Esophagus mucosa (tissue), 1 donor: ENCODE measurements at regions not wholly inside any gene's neighbourhood (a gene's known extent, or its start where the extent isn't known, plus 50 kb on each side); places are given as distances from the start of the nearest gene placed in this dataset.

Experiments
- ATAC-seq: fragments of 200-7000 bp; cut with Tn5 transposase; one replicate; pipeline ENCODE4 v1.9.1; 2020
- donor health status: DM: yes; HTN: yes; CAD: no.

DNA sequence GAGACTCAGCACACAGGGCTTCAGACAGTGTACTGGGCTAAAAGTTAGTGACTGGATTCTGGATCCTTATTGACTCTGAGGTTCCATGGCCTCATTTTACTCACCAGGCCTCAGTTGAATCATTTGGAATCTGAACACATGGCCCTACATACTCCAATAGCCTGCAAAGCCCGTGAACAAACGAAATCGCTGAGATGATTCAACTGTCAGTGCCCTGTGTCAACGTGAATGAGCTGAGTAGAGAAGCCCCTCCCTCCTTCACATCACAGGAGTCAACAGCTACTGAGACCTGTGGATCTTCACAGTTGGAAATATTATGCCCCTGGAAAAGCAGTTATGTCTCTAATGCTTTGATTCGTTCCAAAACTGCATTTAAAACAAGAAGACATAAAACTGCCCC, 429.3 kb downstream of the GADD45G start:
- ATAC-seq, result no peak

DNA sequence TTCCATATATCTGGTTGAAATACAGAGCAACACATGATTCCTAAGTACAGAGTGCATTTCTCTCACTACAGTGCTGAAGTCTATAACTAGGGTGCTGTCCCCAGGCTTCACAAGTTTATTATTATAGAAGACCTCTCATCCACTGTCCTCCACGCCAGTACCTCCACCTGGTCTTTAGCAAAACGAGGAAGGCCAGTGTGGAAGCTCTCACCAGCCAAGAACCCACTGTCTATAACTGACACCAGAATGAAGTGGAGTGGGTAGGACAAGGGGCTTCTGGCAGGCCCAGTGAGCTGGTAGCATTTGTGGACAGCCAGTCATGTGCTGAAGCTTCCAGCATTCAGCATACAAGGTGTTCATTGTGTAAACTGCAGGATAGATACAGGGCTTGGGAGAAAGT, 430.7 kb downstream of the GADD45G start:
- ATAC-seq, result no peak

DNA sequence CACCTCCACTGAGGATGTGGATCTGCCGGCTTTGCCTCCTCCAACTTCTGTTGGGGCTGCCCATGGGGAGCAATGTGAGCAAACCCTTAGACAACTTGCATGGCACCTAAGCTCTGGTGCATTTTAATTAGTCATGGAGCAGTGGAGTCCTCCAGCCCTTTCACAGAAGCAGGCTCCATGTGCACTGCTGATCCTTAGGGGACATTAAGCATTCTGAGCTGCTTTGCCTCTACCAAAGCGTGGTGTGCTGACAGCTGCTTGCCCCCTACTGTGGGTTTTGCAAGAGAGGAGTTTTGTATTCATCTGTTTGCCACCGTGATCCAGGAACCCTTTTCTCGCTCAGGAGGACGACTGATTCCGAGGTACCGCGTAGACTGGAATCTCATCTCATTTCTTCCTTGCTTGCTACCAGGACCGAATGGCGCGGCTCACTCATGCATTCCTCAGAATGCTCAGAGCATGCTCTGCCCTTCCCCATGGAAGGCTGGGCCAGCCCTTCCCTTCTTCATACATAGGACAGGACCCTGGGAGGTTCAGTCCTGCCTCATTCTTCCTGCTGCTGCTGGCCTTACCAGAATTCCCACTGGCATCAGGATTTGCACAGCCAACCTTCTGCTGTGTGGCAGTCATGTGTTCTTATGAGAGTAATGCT, 432.5 kb downstream of the GADD45G start:
- no peak for ATAC-seq

DNA sequence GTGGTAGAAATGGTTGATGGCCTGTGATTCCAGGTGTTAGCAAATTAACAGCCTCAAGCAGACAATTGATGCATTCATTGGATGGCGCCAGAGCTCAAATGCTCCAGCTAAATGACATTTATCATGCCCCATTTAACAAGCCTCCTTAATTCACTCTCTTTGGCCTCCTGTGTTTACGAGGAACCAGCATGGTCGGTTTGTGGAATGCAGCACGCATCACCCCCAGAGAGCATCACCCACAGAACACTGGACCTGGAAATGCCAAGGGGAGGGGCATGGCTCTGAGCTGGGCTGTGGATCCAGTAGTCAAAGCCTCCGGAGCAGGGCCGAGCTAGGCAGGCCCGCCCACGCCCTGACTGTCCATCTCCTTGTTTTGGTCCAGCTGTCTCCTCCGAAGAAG, 434.0 kb downstream of the GADD45G start:
- no peak for ATAC-seq

GRCh38 chr9:90044263-90044662, 439.5 kb downstream of the GADD45G start:
- no peak for ATAC-seq

- peak; percentile 55 for ATAC-seq
Measured at GRCh38 chr9:90044710-90045151, 439.9 kb downstream of the GADD45G start.

GRCh38 chr9:90046317-90046861, 441.6 kb downstream of the GADD45G start:
- ATAC-seq, result no peak

- no peak for ATAC-seq
Measured at GRCh38 chr9:90047828-90048227, 443.0 kb downstream of the GADD45G start.

DNA sequence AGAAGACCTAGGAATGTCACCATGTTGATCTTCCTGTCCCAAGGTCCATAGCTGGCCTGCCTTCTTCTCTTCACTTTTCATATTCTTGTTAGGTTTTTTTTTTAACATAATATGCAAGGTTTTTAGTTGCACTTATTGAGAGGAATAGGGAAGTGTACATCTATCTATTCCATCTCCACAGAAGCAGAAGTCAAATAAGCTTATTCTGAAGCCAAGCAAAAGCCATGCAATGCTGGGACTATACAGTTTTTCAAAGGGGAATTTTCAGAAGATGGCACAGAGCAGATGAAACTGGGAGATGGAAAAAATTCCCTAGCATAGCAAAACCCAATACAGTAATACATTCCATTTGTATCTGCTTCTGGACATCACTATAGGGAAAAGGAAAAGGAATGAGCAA, 447.6 kb downstream of the GADD45G start:
- ATAC-seq, result no peak

DNA sequence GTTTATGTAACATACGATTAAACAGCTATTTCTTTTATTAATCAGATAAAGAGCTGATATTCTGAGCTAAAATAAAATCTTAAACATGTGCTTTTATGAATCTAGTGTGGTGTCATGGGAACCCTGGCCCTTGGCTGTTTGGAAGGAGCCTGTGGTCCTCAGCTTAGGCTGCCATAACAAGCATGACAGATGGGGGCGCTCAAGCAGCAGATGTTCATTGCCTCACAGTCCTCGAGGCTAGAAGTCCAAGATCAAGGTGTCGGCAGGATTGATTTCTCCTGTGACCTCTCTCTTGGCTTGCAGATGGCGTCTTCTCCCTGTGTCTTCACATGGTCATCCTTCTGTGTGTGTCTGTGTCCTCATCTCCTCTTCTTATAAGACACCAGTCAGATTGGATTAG, 448.2 kb downstream of the GADD45G start:
- no peak for ATAC-seq

DNA sequence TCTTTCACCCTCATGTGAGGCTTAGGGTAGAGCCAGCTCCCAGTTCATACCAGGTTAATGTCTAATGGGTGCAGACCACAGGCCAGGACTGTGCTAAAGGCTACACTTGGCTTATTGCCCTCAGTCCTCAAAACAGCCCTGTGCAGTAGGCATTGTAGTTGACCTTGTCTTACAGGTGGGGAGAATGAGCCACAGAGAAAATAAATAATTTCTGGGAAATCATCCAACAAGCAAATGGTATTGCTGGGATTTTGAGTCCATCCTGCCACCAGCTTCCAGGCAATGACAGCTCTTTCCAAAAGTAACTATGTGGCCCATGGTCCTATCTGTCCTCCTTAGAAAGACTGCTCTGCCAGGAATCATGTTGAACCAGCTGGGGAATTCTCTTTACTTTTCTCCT, 450.0 kb downstream of the GADD45G start:
- ATAC-seq, result no peak

- no peak for ATAC-seq
Measured at GRCh38 chr9:90055226-90055625, 450.4 kb downstream of the GADD45G start.

DNA sequence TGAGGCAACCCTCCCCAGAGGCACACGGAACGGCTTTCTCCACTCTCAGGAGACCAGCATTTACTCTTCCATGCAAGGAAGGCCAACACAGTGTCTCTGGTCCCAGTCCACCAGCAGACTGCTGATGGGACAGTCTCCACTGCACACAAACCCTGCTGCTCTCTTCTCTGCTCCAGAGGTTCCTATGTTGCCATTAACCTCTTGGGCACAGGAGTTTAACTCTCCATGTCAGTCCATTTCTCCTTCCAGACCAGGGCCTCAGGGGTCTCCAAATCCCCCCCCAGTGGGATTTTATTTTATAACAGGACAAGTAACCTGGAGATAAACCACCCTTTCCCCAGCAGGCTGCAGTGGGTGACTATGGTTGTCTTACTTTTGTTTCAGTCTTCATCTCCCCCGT, 452.5 kb downstream of the GADD45G start:
- no peak for ATAC-seq

GRCh38 chr9:90058182-90058763, 453.5 kb downstream of the GADD45G start:
- no peak for ATAC-seq

- ATAC-seq, result no peak
Measured at GRCh38 chr9:90059436-90059835, 454.6 kb downstream of the GADD45G start.

DNA sequence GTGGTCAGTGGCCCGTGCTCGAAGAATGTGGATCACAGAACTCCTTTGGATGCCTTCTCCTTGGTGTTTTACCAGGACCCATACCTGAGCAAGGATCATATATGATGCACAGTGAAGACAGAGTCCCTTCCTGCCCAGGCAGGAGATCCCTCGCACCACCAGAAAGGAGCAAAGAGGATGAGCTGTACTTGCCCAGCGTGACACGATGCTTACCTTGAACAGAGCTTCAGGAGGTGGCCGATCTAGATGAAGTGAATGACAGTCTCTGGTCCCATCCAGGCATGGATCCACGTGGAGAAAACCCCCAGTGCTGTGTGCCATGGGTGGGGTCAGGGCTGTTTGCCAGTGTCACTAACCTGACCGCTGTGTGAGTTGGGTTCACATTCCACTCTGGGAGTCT, 455.4 kb downstream of the GADD45G start:
- ATAC-seq, result no peak

- ATAC-seq, result no peak
Measured at GRCh38 chr9:90061187-90061586, 456.4 kb downstream of the GADD45G start.

DNA sequence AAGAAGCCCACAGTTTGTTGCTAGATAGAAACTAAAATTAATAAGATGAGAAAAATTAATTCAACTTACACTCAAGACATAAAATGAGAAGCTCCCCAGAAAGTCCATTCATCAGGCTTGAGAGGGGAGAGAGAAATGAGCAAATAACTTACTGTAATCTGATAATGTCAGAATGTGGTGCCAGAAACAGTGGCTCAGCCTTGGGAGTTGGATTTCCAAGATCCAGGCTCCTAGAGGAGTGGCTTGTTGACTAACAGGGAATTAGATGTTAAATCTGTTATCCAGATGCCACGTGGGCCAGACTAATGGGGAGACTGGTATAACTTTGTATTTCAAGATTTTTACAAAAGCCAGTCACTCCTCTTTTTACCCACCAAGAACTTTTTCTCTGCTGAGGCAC, 458.2 kb downstream of the GADD45G start:
- ATAC-seq, result no peak

- no peak for ATAC-seq
Measured at GRCh38 chr9:90064248-90064647, 459.4 kb downstream of the GADD45G start.

- ATAC-seq, result no peak
Measured at GRCh38 chr9:90064971-90065370, 460.2 kb downstream of the GADD45G start.

GRCh38 chr9:90065851-90066250, 461.0 kb downstream of the GADD45G start:
- ATAC-seq, result no peak

DNA sequence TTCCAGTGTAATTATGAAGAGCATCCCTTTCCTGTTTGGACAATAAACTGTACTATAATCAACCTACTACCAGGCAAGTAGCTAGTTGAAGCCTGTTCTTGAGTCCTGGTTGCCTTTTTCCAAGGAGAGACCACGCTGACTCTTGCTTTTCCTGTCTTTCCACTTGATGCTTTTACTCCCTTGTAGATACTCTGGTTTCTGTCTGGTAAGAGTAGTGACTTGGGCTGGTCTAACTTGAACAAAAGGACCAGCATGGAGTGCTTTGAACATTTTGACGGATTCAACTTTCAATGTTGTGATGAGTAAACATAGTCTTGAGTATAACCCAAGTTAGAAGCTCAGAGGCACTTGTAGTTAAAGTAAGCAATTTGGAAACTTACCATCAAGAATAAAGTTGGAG, 464.3 kb downstream of the GADD45G start:
- no peak for ATAC-seq

DNA sequence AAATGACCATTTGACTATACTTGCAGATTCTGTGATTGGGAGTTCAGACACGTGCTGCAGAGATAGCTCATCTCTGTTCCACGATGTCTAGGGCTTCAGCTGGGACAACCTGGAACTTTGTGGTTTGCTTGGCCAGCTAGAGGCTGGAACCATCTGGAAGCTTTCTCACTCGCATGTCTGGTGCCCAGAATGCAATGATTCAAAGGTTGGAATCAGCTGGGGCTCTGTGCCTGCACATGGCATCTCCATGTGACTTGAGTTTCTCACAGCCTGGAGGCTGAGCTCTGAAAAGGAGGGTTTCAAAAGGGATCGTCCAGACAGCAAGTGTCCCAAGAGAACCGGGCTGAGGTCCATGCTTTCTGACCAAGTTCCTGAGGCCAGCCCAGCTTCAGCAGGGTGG, 465.2 kb downstream of the GADD45G start:
- ATAC-seq, result no peak

- no peak for ATAC-seq
Measured at GRCh38 chr9:90070469-90070868, 465.7 kb downstream of the GADD45G start.
